HG03108 (cell line): ENCODE measurements at regions not wholly inside any gene's neighbourhood (a gene's known extent, or its start where the extent isn't known, plus 50 kb on each side); places are given as distances from the start of the nearest gene placed in this dataset.

Source experiments
- ATAC-seq: cut with Tn5 transposase; IDR thresholded peaks from one replicate; pipeline ENCODE4 v1.9.1; 2021; ENCODE audit warnings: moderate library complexity; ENCODE audit not compliant: unreplicated experiment

- ATAC-seq, result no peak
These were observed 141.5 kb downstream of the VEGFA start for GRCh38 chr6:43911354-43912115.

GRCh38 chr6:43910638-43911353 lies 140.8 kb downstream of the VEGFA start:
- ATAC-seq, result no peak

GRCh38 chr6:43910149-43910637 lies 140.2 kb downstream of the VEGFA start:
- no peak for ATAC-seq

GRCh38 chr6:43909474-43910148 lies 139.6 kb downstream of the VEGFA start:
- no peak for ATAC-seq

GRCh38 chr6:43907789-43908472 lies 137.9 kb downstream of the VEGFA start:
- no peak for ATAC-seq

- no peak for ATAC-seq
These were observed 137.3 kb downstream of the VEGFA start for GRCh38 chr6:43907312-43907711.

- no peak for ATAC-seq
These were observed 134.5 kb downstream of the VEGFA start for GRCh38 chr6:43904311-43905123.

GRCh38 chr6:43903739-43904290 lies 133.8 kb downstream of the VEGFA start:
- no peak for ATAC-seq

- no peak for ATAC-seq
These were observed 131.8 kb downstream of the VEGFA start for GRCh38 chr6:43901733-43902230.

GRCh38 chr6:43900916-43901732 lies 131.1 kb downstream of the VEGFA start:
- ATAC-seq, result no peak

GRCh38 chr6:43900560-43900915 lies 130.5 kb downstream of the VEGFA start:
- ATAC-seq, result no peak

GRCh38 chr6:43899830-43900229 lies 129.8 kb downstream of the VEGFA start:
- no peak for ATAC-seq

- no peak for ATAC-seq
These were observed 128.5 kb downstream of the VEGFA start for GRCh38 chr6:43898358-43899131.

- ATAC-seq, result no peak
These were observed 127.7 kb downstream of the VEGFA start for GRCh38 chr6:43897571-43898302.

GRCh38 chr6:43896329-43897255 lies 126.6 kb downstream of the VEGFA start:
- no peak for ATAC-seq

- no peak for ATAC-seq
These were observed 125.8 kb downstream of the VEGFA start for GRCh38 chr6:43895656-43896328.
